ENCODE measurements at regions not wholly inside any gene's neighbourhood (a gene's known extent, or its start where the extent isn't known, plus 50 kb on each side); places are given as distances from the start of the nearest gene placed in this dataset.

- no peak for TF ChIP-seq NFRKB (IDR thresholded peaks at IDR 0.05)
- TF ChIP-seq SP1 (IDR thresholded peaks at IDR 0.05), result no peak
- no peak for TF ChIP-seq FOXA1 (IDR thresholded peaks at IDR 0.05)
- TF ChIP-seq ELF4 (IDR thresholded peaks at IDR 0.05), result no peak
- TF ChIP-seq TARDBP (IDR thresholded peaks at IDR 0.05), result no peak
- no peak for TF ChIP-seq FOXM1 (IDR thresholded peaks at IDR 0.05; ENCODE audit: borderline replicate concordance)
- no peak for TF ChIP-seq ZNF384 (IDR thresholded peaks at IDR 0.05)
- no peak for TF ChIP-seq ARNT (IDR thresholded peaks at IDR 0.05)
- TF ChIP-seq CTBP1 (IDR thresholded peaks at IDR 0.05; ENCODE audit: borderline replicate concordance), result no peak
These were observed 525.8 kb downstream of the ZNF33B start for GRCh38 chr10:42112331-42113157.
